Neural crest cell (in vitro differentiated cells): ENCODE measurements at regions not wholly inside any gene's neighbourhood (a gene's known extent, or its start where the extent isn't known, plus 50 kb on each side); places are given as distances from the start of the nearest gene placed in this dataset.
A peak's percentile ranks its signal among the peaks of the same experiment; 100 is the strongest.

ENCODE experiments used
- DNase-seq: peaks from one replicate; pipeline ENCODE4 v3.0.0; 2021; ENCODE audit warnings: low read depth, mixed read lengths, low spot score
- H3K27ac Mint-ChIP-seq: one replicate; pipeline ENCODE4 v1.8.0; 2021; ENCODE audit warnings: mild to moderate bottlenecking, mixed read lengths; ENCODE audit not compliant: unreplicated experiment
- H3K27me3 Mint-ChIP-seq: 2 replicates; pipeline ENCODE4 v1.8.0; 2021; ENCODE audit warnings: low read depth, mild to moderate bottlenecking, mixed read lengths
- H3K36me3 Mint-ChIP-seq: 2 replicates; pipeline ENCODE4 v1.8.0; 2021; ENCODE audit warnings: low read depth, mild to moderate bottlenecking, mixed read lengths
- H3K4me1 Mint-ChIP-seq: 2 replicates; pipeline ENCODE4 v1.8.0; 2021; ENCODE audit warnings: mixed read lengths
- H3K4me3 Mint-ChIP-seq: one replicate; pipeline ENCODE4 v1.8.0; 2021; ENCODE audit warnings: mild to moderate bottlenecking, mixed read lengths
- H3K9me3 Mint-ChIP-seq: 2 replicates; pipeline ENCODE4 v1.8.0; 2021; ENCODE audit warnings: mixed read lengths
- TF ChIP-seq, protein P1 (sequence below): fragments of 200-600 bp; sonication (generic); conservative IDR thresholded peaks from 2 replicates; pipeline ENCODE4 v1.5.0; 2021; ENCODE audit warnings: antibody characterized with exemption, mild to moderate bottlenecking

DNA sequence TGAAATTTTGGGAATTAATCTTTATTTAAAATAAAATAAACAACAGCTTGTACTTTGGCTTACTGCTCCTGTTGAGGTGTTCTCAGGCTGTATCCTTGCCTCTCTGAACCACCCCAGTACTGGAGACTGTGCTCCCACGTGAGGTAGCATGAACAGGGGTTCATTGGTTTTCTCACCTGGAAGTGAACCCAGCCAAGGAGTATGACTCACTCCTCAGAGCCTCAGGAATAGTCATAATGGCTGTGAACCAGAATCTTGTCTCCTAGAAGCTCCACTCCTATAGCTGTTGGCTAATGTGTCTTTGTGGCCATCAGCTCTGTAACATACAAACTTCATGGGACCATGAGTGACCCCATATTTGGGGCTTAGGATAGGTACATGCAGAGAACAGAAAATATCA is 122.5 kb upstream of the ST8SIA2 start:
- no peaks in the 10 kb centered on the region for H3K36me3 Mint-ChIP-seq
- TF ChIP-seq, protein P1, sequence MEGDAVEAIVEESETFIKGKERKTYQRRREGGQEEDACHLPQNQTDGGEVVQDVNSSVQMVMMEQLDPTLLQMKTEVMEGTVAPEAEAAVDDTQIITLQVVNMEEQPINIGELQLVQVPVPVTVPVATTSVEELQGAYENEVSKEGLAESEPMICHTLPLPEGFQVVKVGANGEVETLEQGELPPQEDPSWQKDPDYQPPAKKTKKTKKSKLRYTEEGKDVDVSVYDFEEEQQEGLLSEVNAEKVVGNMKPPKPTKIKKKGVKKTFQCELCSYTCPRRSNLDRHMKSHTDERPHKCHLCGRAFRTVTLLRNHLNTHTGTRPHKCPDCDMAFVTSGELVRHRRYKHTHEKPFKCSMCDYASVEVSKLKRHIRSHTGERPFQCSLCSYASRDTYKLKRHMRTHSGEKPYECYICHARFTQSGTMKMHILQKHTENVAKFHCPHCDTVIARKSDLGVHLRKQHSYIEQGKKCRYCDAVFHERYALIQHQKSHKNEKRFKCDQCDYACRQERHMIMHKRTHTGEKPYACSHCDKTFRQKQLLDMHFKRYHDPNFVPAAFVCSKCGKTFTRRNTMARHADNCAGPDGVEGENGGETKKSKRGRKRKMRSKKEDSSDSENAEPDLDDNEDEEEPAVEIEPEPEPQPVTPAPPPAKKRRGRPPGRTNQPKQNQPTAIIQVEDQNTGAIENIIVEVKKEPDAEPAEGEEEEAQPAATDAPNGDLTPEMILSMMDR = no peak
- H3K27ac Mint-ChIP-seq = no peak overlapping the region
- H3K9me3 Mint-ChIP-seq = no peaks in the 10 kb centered on the region
- no peak for DNase-seq
- H3K4me1 Mint-ChIP-seq = no peaks in the 10 kb centered on the region
- H3K27me3 Mint-ChIP-seq = peaks cover 7% of the 10 kb centered on the region
- no peak overlapping the region for H3K4me3 Mint-ChIP-seq

DNA sequence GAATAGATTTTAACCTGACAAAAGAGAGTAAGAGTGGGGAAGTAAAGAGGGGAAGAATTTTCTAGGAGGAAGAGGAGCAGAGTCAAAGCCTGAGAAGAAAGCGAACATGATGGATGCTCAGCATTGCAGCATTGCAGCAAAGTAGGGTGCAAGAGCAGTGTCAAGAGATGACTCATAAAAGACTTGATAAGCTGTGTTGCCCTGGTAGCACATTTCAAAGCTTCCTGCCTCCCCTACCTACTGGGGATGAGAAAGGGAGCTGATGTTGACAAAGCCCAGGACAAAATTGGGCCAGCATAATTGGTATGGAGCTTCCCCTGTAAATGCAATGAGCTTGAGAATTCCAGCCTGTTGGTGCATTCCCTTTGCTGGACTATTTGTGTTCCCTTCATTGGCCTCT is 121.6 kb upstream of the ST8SIA2 start:
- TF ChIP-seq, protein P1 = no peak
- H3K4me3 Mint-ChIP-seq = no peak overlapping the region
- H3K27me3 Mint-ChIP-seq = peaks cover 7% of the 10 kb centered on the region
- DNase-seq = no peak
- no peaks in the 10 kb centered on the region for H3K9me3 Mint-ChIP-seq
- no peak overlapping the region for H3K27ac Mint-ChIP-seq
- no peaks in the 10 kb centered on the region for H3K4me1 Mint-ChIP-seq
- no peaks in the 10 kb centered on the region for H3K36me3 Mint-ChIP-seq

DNA sequence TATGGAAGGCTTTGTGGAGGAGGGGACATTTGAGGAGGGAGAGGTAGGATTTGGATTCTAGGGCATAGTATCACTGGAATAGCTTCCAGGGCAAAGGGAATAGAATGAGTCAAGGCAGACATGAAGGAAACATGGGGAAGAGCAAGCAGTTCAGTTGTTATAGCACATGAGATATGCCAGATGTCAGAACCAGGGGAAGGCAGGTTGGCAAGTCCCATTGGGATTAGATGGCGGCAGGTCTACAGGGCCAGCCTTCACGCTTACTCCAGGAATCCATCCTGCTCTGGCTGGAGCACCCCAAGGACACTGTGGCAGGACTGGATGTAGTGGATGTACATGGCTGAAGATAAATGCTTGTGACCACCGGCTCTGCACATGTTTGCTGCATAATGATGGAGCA is 120.4 kb upstream of the ST8SIA2 start:
- no peaks in the 10 kb centered on the region for H3K4me1 Mint-ChIP-seq
- TF ChIP-seq, protein P1 = no peak
- no peaks in the 10 kb centered on the region for H3K36me3 Mint-ChIP-seq
- DNase-seq = no peak
- H3K9me3 Mint-ChIP-seq = no peaks in the 10 kb centered on the region
- no peak overlapping the region for H3K4me3 Mint-ChIP-seq
- peaks cover 7% of the 10 kb centered on the region for H3K27me3 Mint-ChIP-seq
- H3K27ac Mint-ChIP-seq = no peak overlapping the region

GRCh38 chr15:92273723-92274122 is 120.0 kb upstream of the ST8SIA2 start:
- no peaks in the 10 kb centered on the region for H3K4me1 Mint-ChIP-seq
- H3K36me3 Mint-ChIP-seq = no peaks in the 10 kb centered on the region
- no peak overlapping the region for H3K4me3 Mint-ChIP-seq
- peaks cover 7% of the 10 kb centered on the region for H3K27me3 Mint-ChIP-seq
- DNase-seq = no peak
- H3K9me3 Mint-ChIP-seq = no peaks in the 10 kb centered on the region
- TF ChIP-seq, protein P1 = no peak
- no peak overlapping the region for H3K27ac Mint-ChIP-seq

GRCh38 chr15:92277776-92278175 is 115.9 kb upstream of the ST8SIA2 start:
- Mint-ChIP-seq H3K27ac (no peak overlapping the region), H3K27me3 (peaks cover 13% of the 10 kb centered on the region), H3K4me3 (no peak overlapping the region), H3K4me1 (no peaks in the 10 kb centered on the region), H3K36me3 (no peaks in the 10 kb centered on the region), H3K9me3 (no peaks in the 10 kb centered on the region)
- TF ChIP-seq, protein P1 = peak; percentile 36
- no peak for DNase-seq

DNA sequence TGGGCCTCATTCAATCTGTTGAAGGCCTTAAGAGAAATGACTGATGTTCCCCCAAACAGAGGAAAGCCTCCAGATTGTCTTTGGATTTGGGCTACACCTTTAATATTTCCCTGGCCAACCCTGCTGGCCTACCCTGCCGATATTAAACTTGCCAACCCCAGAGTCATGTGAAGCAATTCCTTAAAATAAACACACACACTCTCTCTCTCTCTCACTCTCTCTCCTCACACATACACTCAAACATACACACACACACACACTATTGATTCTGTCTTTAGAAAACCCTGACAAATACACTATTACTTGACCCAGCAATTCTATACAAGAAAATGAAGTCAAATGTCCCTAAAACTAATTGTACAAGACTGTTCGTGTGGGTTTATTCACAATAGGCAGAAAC is 109.9 kb upstream of the ST8SIA2 start:
- DNase-seq = no peak
- Mint-ChIP-seq H3K36me3 (no peaks in the 10 kb centered on the region), H3K27ac (peak overlapping the region; percentile 0), H3K4me1 (no peaks in the 10 kb centered on the region), H3K27me3 (peaks cover 9% of the 10 kb centered on the region), H3K9me3 (no peaks in the 10 kb centered on the region), H3K4me3 (no peak overlapping the region)
- TF ChIP-seq, protein P1 = no peak
